HCT116 (cell line): ENCODE measurements at regions not wholly inside any gene's neighbourhood (a gene's known extent, or its start where the extent isn't known, plus 50 kb on each side); places are given as distances from the start of the nearest gene placed in this dataset.

Experiments used
- ATAC-seq: fragments of 200-7000 bp; cut with Tn5 transposase; 2 replicates; pipeline ENCODE4 v1.9.1; 2020; ENCODE audit warnings: mild to moderate bottlenecking, moderate library complexity
- BruUV-seq: library from RNA; stranded (reverse); fragments of 400-500 nt; replicated peaks from 2 replicates; lab custom pipeline; 2021; lab: Mats Ljungman, UMichigan
- CTCF ChIA-PET: fragments of 300-600 bp; sonication (Branson Sonifier 250); formaldehyde crosslinking; loops from one replicate; lab custom pipeline; 2021; ENCODE audit warnings: antibody characterized with exemption; lab: Charles Lee
- POLR2A ChIA-PET: fragments of 300-600, 350-600 bp; sonication (Branson Sonifier 250); formaldehyde crosslinking; loops from one replicate; lab custom pipeline; 2021; ENCODE audit warnings: antibody characterized with exemption; lab: Charles Lee
- RAD21 ChIA-PET, 2 experiments: fragments of 300-600 bp; sonication (Branson Sonifier 250); formaldehyde crosslinking; loops; one replicate each; lab custom pipeline; 2023; ENCODE audit warnings: low total read pairs in 2 of 2; ENCODE audit not compliant: uncharacterized antibody in 2 of 2, unreplicated experiment in 2 of 2, low non-redundant PET in 1 of 2; lab: Charles Lee
- DNase-seq: peaks from one replicate; pipeline ENCODE4 v3.0.0-alpha.2; 2010; ENCODE audit warnings: low read depth, low spot score
- H2AFZ ChIP-seq: fragments of 200-600 bp; shearing (Covaris generic), sonication (generic); 2 replicates; pipeline ENCODE4 v1.6.1; 2017; ENCODE audit warnings: low read depth, mixed run types, mixed read lengths, antibody characterized with exemption, low read length; ENCODE audit not compliant: poor library complexity, severe bottlenecking
- H3K27ac ChIP-seq: 2 replicates; pipeline ENCODE4 v1.5.1; 2012; ENCODE audit warnings: low read depth, low read length
- H3K27me3 ChIP-seq: fragments of 200-600 bp; sonication (generic); 2 replicates; pipeline ENCODE4 v1.6.1; 2016; ENCODE audit warnings: mixed run types, low read length, mixed read lengths; ENCODE audit not compliant: insufficient read depth
- H3K36me3 ChIP-seq, 2 experiments: fragments of 200-500 bp in 1 of 2; fragments of 200-600 bp in 1 of 2; sonication (Bioruptor generic) in 1 of 2; sonication (generic) in 1 of 2; 2 replicates each; pipeline versions ENCODE4 v1.5.1 to v1.6.1; 2014 to 2016; ENCODE audit warnings: low read length in 2 of 2, inconsistent platforms in 1 of 2, mixed read lengths in 1 of 2, mixed run types in 1 of 2; ENCODE audit not compliant: insufficient read depth in 2 of 2, control insufficient read depth in 1 of 2
- H3K4me1 ChIP-seq, 2 experiments: fragments of 200-600 bp in 1 of 2; sonication (generic) in 1 of 2; 2 replicates each; pipeline versions ENCODE4 v1.5.1 to v1.6.1; 2012 to 2017; ENCODE audit warnings: low read length in 2 of 2, inconsistent platforms in 1 of 2, mild to moderate bottlenecking in 1 of 2, mixed read lengths in 1 of 2, mixed run types in 1 of 2, moderate library complexity in 1 of 2; ENCODE audit not compliant: insufficient read depth in 2 of 2, control insufficient read depth in 1 of 2
- H3K4me2 ChIP-seq: fragments of 200-600 bp; sonication (generic); 2 replicates; pipeline ENCODE4 v1.6.1; 2017; ENCODE audit warnings: mixed run types, low read length, mixed read lengths
- H3K4me3 ChIP-seq, 2 experiments: fragments of 200-600 bp in 1 of 2; sonication (generic) in 1 of 2; replicated peaks in 1 of 2; 2 replicates each; pipeline ENCODE4 v1.5.1; 2011 to 2016; ENCODE audit warnings: low read length in 2 of 2, control low read depth in 1 of 2, low read depth in 1 of 2, mild to moderate bottlenecking in 1 of 2, mixed read lengths in 1 of 2, mixed run types in 1 of 2
- H3K79me2 ChIP-seq: fragments of 200-600 bp; sonication (generic); 2 replicates; pipeline ENCODE4 v1.6.1; 2017; ENCODE audit warnings: mild to moderate bottlenecking, mixed run types, low read length, moderate library complexity, mixed read lengths; ENCODE audit not compliant: insufficient read depth
- H3K9ac ChIP-seq: fragments of 200-600 bp; sonication (generic); 2 replicates; pipeline ENCODE4 v1.6.1; 2016; ENCODE audit warnings: low read length, mixed read lengths
- H3K9me2 ChIP-seq: fragments of 200-600 bp; sonication (generic), shearing (Covaris generic); 2 replicates; pipeline ENCODE4 v1.6.1; 2017; ENCODE audit warnings: mixed run types, mild to moderate bottlenecking, moderate library complexity; ENCODE audit not compliant: insufficient read depth
- H3K9me3 ChIP-seq, 2 experiments: fragments of 200-500 bp in 1 of 2; fragments of 200-600 bp in 1 of 2; sonication (Bioruptor generic) in 1 of 2; sonication (generic) in 1 of 2; 2 replicates each; pipeline ENCODE4 v1.6.1; 2014 to 2017; ENCODE audit warnings: low read length in 2 of 2, mixed read lengths in 2 of 2, inconsistent platforms in 1 of 2, low read depth in 1 of 2, mild to moderate bottlenecking in 1 of 2, mixed run types in 1 of 2, moderate library complexity in 1 of 2; ENCODE audit not compliant: control insufficient read depth in 1 of 2, insufficient read depth in 1 of 2
- H4K20me1 ChIP-seq: fragments of 200-600 bp; sonication (generic), shearing (Covaris generic); 2 replicates; pipeline ENCODE4 v1.6.1; 2017; ENCODE audit warnings: mixed run types, mild to moderate bottlenecking, moderate library complexity; ENCODE audit not compliant: insufficient read depth
- EZH2 ChIP-seq: fragments of 200-600 bp; sonication (generic); IDR thresholded peaks from 2 replicates; pipeline ENCODE4 v1.6.1; 2017; ENCODE audit warnings: antibody characterized with exemption, mixed run types
- EZH2phosphoT487 ChIP-seq: fragments of 200-600 bp; IDR thresholded peaks from 2 replicates; pipeline ENCODE4 v1.6.1; 2018; ENCODE audit warnings: antibody characterized with exemption, borderline replicate concordance
- POLR2A ChIP-seq: IDR thresholded peaks from 2 replicates; pipeline ENCODE4 v1.7.0; 2011; ENCODE audit warnings: borderline replicate concordance; ENCODE audit not compliant: insufficient read depth, insufficient read length; ENCODE audit errors: extremely low read depth
- POLR2AphosphoS5 ChIP-seq: IDR thresholded peaks from 2 replicates; pipeline ENCODE4 v1.6.1; 2011; ENCODE audit warnings: mild to moderate bottlenecking, low read depth, low read length, moderate library complexity
- RAD21 ChIP-seq: IDR thresholded peaks from 2 replicates; pipeline ENCODE4 v1.6.1; 2012; ENCODE audit warnings: low read depth, mild to moderate bottlenecking
- TCF7L2 ChIP-seq: IDR thresholded peaks from 2 replicates; pipeline ENCODE4 v1.7.0; 2011; ENCODE audit warnings: borderline replicate concordance, inconsistent platforms; ENCODE audit not compliant: insufficient read depth, insufficient read length; ENCODE audit errors: extremely low read depth
- ZNF274 ChIP-seq: fragments of 200-500 bp; sonication (Bioruptor generic); IDR thresholded peaks from 2 replicates; pipeline ENCODE4 v1.6.1; 2014; ENCODE audit warnings: mild to moderate bottlenecking, low read depth, low read length, inconsistent platforms
- intact Hi-C: fragments of 100-400 bp; cut with micrococcal nuclease; formaldehyde crosslinking; loops from 2 replicates; pipeline ENCODE4 v1.10.0; 2022
- TF ChIP-seq, protein P1 (sequence below): IDR thresholded peaks from 2 replicates; pipeline ENCODE4 v1.6.1; 2012
- TF ChIP-seq, protein P2 (sequence below), 3 experiments: fragments of 200-600 bp in 1 of 3; sonication (generic) in 1 of 3; IDR thresholded peaks in 2 of 3; conservative IDR thresholded peaks in 1 of 3; 2 replicates each; pipeline ENCODE4 v1.5.1; 2012 to 2017; ENCODE audit warnings: low read depth in 2 of 3, low read length in 2 of 3, antibody characterized with exemption in 1 of 3, borderline replicate concordance in 1 of 3, control low read depth in 1 of 3, mild to moderate bottlenecking in 1 of 3, mixed read lengths in 1 of 3, mixed run types in 1 of 3, moderate library complexity in 1 of 3; ENCODE audit not compliant: insufficient read depth in 1 of 3

DNA sequence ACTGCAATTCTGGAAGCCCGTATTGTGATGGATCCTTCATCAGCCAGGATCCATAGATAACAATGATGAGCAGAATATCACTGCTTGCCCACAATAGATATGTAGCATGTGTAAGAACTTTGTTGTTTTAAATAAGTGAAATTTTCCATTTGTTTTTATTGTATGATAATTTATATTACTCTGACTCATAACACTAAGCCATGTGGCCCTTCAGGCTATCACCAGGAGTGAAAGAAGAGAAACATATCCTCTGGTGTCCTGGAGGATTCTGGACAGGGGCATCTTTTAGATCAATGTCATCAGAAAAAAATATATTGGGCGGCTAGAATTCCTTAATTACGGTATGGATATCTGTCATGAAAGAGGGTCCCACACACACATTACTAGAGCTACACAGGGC, 167.5 kb downstream of the SLC6A15 start:
- Histone ChIP-seq H3K36me3 (no peaks in the 10 kb centered on the region), H3K4me1 (no peaks in the 10 kb centered on the region), H3K9me3 (no peaks in the 10 kb centered on the region), H2AFZ (no peak overlapping the region), H3K27me3 (no peaks in the 10 kb centered on the region), H3K9ac (no peak overlapping the region), H4K20me1 (no peaks in the 10 kb centered on the region), H3K79me2 (no peaks in the 10 kb centered on the region), H3K4me3 (no peak overlapping the region), H3K4me2 (no peak overlapping the region), H3K9me2 (0 out of 2 replicates have a peak, but pooled peaks cover 4% of the 10 kb centered on the region), H3K27ac (no peak overlapping the region)
- no peak for DNase-seq
- ChIA-PET RAD21 (no interaction called here), CTCF (no interaction called here), POLR2A (no interaction called here)
- BruUV-seq, result no TSS peak
- intact Hi-C loops, result no loop called here
- no peak for ATAC-seq
- no peak for TF ChIP-seq RAD21
- TF ChIP-seq, protein P1, sequence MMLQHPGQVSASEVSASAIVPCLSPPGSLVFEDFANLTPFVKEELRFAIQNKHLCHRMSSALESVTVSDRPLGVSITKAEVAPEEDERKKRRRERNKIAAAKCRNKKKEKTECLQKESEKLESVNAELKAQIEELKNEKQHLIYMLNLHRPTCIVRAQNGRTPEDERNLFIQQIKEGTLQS, result no peak
- TF ChIP-seq, protein P2, sequence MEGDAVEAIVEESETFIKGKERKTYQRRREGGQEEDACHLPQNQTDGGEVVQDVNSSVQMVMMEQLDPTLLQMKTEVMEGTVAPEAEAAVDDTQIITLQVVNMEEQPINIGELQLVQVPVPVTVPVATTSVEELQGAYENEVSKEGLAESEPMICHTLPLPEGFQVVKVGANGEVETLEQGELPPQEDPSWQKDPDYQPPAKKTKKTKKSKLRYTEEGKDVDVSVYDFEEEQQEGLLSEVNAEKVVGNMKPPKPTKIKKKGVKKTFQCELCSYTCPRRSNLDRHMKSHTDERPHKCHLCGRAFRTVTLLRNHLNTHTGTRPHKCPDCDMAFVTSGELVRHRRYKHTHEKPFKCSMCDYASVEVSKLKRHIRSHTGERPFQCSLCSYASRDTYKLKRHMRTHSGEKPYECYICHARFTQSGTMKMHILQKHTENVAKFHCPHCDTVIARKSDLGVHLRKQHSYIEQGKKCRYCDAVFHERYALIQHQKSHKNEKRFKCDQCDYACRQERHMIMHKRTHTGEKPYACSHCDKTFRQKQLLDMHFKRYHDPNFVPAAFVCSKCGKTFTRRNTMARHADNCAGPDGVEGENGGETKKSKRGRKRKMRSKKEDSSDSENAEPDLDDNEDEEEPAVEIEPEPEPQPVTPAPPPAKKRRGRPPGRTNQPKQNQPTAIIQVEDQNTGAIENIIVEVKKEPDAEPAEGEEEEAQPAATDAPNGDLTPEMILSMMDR (IDR thresholded peaks at IDR 0.05 in 2 of 3, conservative IDR thresholded peaks at IDR 0.05 in 1 of 3; ENCODE audit: borderline replicate concordance in 1 of 3, insufficient read depth in 1 of 3, low read depth in 2 of 3, low read length in 2 of 3), result no peak
- TF ChIP-seq EZH2phosphoT487, result no peak
- TF ChIP-seq ZNF274, result no peak
- no peak for TF ChIP-seq POLR2AphosphoS5
- no peak for TF ChIP-seq TCF7L2
- TF ChIP-seq POLR2A, result no peak
- TF ChIP-seq EZH2, result no peak
